ENCODE measurements at regions not wholly inside any gene's neighbourhood (a gene's known extent, or its start where the extent isn't known, plus 50 kb on each side); places are given as distances from the start of the nearest gene placed in this dataset.

- DNase-seq (ENCODE audit: low read depth in 2 of 2) = no peak
These were observed 159.5 kb upstream of the CNTN6 start for GRCh38 chr3:933326-933725.

GRCh38 chr3:944786-945185, 148.0 kb upstream of the CNTN6 start:
- no peak for DNase-seq (ENCODE audit: low read depth in 2 of 2)

- no peak for DNase-seq (ENCODE audit: low read depth in 2 of 2)
These were observed 147.1 kb upstream of the CNTN6 start for GRCh38 chr3:945738-946137.

GRCh38 chr3:952906-953305, 139.9 kb upstream of the CNTN6 start:
- no peak for DNase-seq (ENCODE audit: low read depth in 2 of 2)

GRCh38 chr3:963255-963654, 129.6 kb upstream of the CNTN6 start:
- DNase-seq (ENCODE audit: low read depth in 2 of 2) = no peak

- DNase-seq (ENCODE audit: low read depth in 2 of 2) = no peak
These were observed 129.1 kb upstream of the CNTN6 start for GRCh38 chr3:963755-964154.

- no peak for DNase-seq (ENCODE audit: low read depth in 2 of 2)
These were observed 127.0 kb upstream of the CNTN6 start for GRCh38 chr3:965826-966225.

GRCh38 chr3:966341-966740, 126.5 kb upstream of the CNTN6 start:
- DNase-seq (ENCODE audit: low read depth in 2 of 2) = no peak

GRCh38 chr3:973340-973739, 119.5 kb upstream of the CNTN6 start:
- DNase-seq (ENCODE audit: low read depth in 2 of 2) = no peak

- DNase-seq (ENCODE audit: low read depth in 2 of 2) = no peak
These were observed 116.8 kb upstream of the CNTN6 start for GRCh38 chr3:976006-976405.

- DNase-seq (ENCODE audit: low read depth in 2 of 2) = no peak
These were observed 111.7 kb upstream of the CNTN6 start for GRCh38 chr3:981156-981555.

- no peak for DNase-seq (ENCODE audit: low read depth in 2 of 2)
These were observed 104.0 kb upstream of the CNTN6 start for GRCh38 chr3:988785-989184.

- no peak for DNase-seq (ENCODE audit: low read depth in 2 of 2)
These were observed 100.0 kb upstream of the CNTN6 start for GRCh38 chr3:992871-993270.

GRCh38 chr3:1002010-1002409, 90.8 kb upstream of the CNTN6 start:
- no peak for DNase-seq (ENCODE audit: low read depth in 2 of 2)

GRCh38 chr3:1007866-1008265, 85.0 kb upstream of the CNTN6 start:
- no peak for DNase-seq (ENCODE audit: low read depth in 2 of 2)

GRCh38 chr3:1010228-1010627, 82.6 kb upstream of the CNTN6 start:
- no peak for DNase-seq (ENCODE audit: low read depth in 2 of 2)

- DNase-seq (ENCODE audit: low read depth in 2 of 2) = no peak
These were observed 77.0 kb upstream of the CNTN6 start for GRCh38 chr3:1015826-1016225.

- no peak for DNase-seq (ENCODE audit: low read depth in 2 of 2)
These were observed 75.0 kb upstream of the CNTN6 start for GRCh38 chr3:1017870-1018269.

GRCh38 chr3:1019157-1019556, 73.7 kb upstream of the CNTN6 start:
- DNase-seq (ENCODE audit: low read depth in 2 of 2) = no peak

- no peak for DNase-seq (ENCODE audit: low read depth in 2 of 2)
These were observed 66.4 kb upstream of the CNTN6 start for GRCh38 chr3:1026395-1026794.

GRCh38 chr3:1036207-1036826, 56.5 kb upstream of the CNTN6 start:
- no peak for DNase-seq (ENCODE audit: low read depth in 2 of 2)

GRCh38 chr3:1037631-1038030, 55.2 kb upstream of the CNTN6 start:
- no peak for DNase-seq (ENCODE audit: low read depth in 2 of 2)
